Activated naive CD4-positive, alpha-beta T cell treated with anti-CD3 and anti-CD28 coated beads, Interleukin-2, amount 10 ng/mL, durations not matched to agents 7 days and 5 days (primary cell): ENCODE measurements at regions not wholly inside any gene's neighbourhood (a gene's known extent, or its start where the extent isn't known, plus 50 kb on each side); places are given as distances from the start of the nearest gene placed in this dataset.

Source experiments
- CTCF ChIA-PET: fragments of 350-600 bp; sonication (Branson Sonifier 250); formaldehyde crosslinking; loops from one replicate; lab custom pipeline; 2021; ENCODE audit warnings: antibody characterized with exemption; lab: Charles Lee
- DNase-seq: peaks from one replicate; pipeline ENCODE4 v3.0.0-alpha.2; 2020
- H3K27ac Mint-ChIP-seq: one replicate; pipeline ENCODE4 v1.8.0; 2021; ENCODE audit warnings: mild to moderate bottlenecking, moderate library complexity, mixed read lengths
- H3K27me3 Mint-ChIP-seq: one replicate; pipeline ENCODE4 v1.8.0; 2021; ENCODE audit warnings: mild to moderate bottlenecking, mixed read lengths
- H3K36me3 Mint-ChIP-seq: one replicate; pipeline ENCODE4 v1.8.0; 2021; ENCODE audit warnings: mixed read lengths
- H3K4me1 Mint-ChIP-seq: one replicate; pipeline ENCODE4 v1.8.0; 2021; ENCODE audit warnings: mixed read lengths
- H3K4me3 Mint-ChIP-seq: one replicate; pipeline ENCODE4 v1.8.0; 2021; ENCODE audit warnings: mild to moderate bottlenecking, moderate library complexity, mixed read lengths
- H3K9me3 Mint-ChIP-seq: one replicate; pipeline ENCODE4 v1.8.0; 2021; ENCODE audit warnings: mixed read lengths

DNA sequence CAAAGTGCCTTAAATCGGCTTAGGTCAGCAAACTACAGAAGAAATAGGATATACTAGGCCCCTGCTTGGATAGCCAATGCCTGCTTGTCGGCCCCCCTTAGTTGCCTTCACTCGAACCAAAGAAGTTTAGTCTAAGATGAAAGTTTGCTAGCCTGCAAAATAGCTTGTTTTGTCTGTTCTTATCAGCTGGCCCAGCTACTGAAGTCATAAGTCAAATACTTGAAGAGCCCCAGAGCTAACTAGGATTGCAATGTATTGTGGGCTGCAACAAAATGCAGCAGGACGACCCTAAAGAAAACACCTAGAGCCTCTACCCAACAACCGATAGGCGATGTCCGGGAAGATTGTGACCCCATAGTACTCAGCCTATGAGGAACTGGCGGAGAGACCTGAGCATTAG is 183.5 kb upstream of the HS6ST1 start:
- no peak for DNase-seq
- H3K27me3 Mint-ChIP-seq, result peaks cover 15% of the 10 kb centered on the region

DNA sequence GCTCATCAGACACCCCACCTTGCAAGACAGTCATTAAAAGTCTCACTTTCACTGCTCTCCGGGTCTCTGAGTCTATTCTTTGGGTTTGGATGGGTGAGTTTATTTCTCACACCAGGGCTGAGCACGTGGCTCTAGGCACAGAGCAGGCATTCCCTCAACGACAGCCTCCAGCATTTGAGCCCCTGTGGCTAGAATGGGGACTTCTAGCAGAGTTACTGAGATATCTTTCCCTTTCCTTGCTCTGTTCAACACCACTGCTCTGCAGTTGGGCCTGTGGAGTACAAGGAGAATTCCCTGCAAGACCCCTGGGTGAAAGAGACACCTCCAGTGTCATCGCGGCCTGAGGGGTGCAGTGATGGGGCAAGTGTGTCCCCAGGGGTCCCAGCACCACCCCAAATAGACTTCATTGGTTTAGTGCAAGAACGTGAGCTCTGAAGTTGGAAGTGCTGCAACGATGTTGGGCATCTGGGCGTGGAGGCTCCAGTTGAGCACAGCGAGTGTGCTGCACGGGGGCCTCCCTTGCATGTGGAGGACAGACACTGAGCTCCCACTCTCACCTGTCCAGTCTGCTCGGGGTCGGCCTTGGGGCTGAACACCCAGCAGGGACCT is 184.1 kb upstream of the HS6ST1 start:
- CTCF ChIA-PET, result no interaction called here
- Mint-ChIP-seq H3K27ac (no peak overlapping the region), H3K27me3 (peaks cover 15% of the 10 kb centered on the region), H3K4me1 (no peaks in the 10 kb centered on the region), H3K9me3 (no peaks in the 10 kb centered on the region), H3K4me3 (no peak overlapping the region), H3K36me3 (no peaks in the 10 kb centered on the region)
- DNase-seq, result no peak

More for the DNA sequence above, 183.5 kb upstream of the HS6ST1 start:
- Mint-ChIP-seq H3K27ac (no peak overlapping the region), H3K4me1 (no peaks in the 10 kb centered on the region), H3K4me3 (no peak overlapping the region), H3K36me3 (no peaks in the 10 kb centered on the region), H3K9me3 (no peaks in the 10 kb centered on the region)
- CTCF ChIA-PET, result no interaction called here

DNA sequence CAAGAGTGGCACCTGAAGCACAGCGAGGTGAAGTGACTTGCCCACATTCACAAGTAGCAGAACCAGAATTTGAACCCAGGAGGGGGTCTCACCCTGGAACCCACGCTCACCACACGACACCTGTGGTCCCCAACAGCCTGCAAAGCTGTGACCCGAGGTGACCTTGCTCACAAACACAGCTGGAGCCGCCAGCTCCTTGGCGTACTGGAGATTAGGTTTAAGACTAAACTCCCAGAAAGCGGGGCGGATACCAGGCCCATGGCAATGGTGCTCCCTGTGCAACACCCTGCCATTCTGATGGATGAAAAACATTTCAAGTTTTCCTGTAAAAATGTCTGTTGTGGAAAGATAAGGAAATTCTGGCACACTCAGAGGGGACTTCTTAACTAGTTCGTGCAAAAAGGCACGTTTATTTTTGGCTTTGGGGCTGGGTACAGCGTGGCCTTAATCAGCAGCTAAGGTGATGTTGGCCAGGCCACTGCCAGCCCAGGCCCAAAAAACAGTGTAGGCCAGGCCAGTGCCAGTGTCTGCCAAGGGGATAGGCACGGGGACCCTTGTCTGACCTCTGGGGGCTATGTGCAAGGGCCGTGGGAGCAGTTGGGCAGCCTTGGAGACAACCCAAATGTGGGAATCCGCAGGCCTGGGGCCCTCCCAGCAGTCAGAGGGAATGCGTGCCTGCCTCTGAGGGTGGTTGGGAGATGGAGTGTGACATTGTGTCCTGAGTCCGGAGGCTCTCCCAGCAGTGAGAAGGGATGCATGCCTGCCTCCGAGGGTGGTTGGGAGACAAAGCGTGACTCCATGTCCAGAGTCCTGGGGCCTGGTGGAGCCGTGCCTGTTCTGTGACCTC is 185.0 kb upstream of the HS6ST1 start:
- CTCF ChIA-PET, result no interaction called here

DNA sequence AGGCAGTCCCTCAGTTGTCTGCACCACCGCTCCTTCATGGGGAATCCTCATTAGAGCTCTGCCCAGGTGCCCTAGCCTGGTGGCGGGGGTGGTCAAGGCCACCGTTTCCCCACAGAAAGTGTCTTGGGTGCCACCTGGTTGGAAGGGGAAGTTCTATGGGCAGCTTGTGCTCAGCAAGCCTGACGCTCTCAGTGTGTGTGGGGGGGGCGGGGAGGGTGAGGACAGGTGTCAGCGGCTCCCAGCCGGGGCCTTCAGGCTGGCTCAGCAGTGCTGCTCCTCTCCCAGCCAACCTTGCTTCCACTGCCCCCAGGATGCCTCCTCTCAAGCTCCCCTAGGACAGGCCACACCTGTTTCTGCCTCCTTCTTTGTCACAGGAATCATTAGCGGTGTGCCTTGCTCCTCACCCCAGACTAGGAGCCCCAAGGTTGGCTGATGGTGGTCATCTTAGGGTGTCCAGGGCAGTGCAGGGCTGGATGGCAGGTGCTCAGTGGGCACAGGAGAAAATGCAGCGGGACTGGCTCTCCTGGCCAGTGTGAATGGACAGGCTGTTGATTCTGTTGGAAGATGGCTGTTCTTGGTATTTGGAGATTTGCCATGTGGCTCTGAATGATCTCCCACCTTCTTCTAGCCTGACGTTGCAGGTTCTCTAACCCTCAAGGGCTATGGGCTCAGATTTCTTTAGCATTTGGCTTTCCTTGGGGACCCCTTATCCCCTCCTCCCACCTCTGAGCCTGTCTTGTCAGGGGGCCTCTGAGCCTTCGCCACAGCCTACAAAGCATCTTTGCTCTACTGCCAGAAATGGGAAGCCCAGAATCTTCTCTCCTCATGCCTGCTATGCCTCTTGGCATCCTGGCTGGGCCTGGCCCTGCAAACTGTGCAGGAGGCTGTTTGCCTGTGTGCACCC is 185.8 kb upstream of the HS6ST1 start:
- Mint-ChIP-seq H3K27me3 (peaks cover 11% of the 10 kb centered on the region), H3K4me3 (no peak overlapping the region), H3K36me3 (no peaks in the 10 kb centered on the region), H3K27ac (no peak overlapping the region), H3K9me3 (no peaks in the 10 kb centered on the region), H3K4me1 (no peaks in the 10 kb centered on the region)
- CTCF ChIA-PET, result no interaction called here
- no peak for DNase-seq

More for the DNA sequence above, 185.0 kb upstream of the HS6ST1 start:
- Mint-ChIP-seq H3K27ac (no peak overlapping the region), H3K27me3 (peaks cover 15% of the 10 kb centered on the region), H3K4me3 (no peak overlapping the region), H3K9me3 (no peaks in the 10 kb centered on the region), H3K4me1 (no peaks in the 10 kb centered on the region), H3K36me3 (no peaks in the 10 kb centered on the region)
- DNase-seq, result no peak

DNA sequence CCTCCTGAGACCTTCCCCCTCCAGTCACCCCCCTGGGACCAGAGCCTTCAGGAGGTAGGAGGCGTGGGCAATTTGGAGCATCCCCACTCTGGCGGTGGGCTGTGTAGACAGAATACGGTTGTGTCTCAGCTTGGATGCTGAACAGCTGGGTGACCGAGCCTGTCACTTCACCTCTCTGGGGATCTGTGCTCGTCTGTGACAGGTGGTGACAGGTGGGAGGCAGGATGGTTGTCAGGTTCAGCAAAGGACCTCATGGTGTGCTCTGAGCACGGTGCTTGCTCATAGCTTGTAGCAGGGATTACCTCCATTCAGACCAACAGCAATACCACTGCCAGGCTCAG is 186.5 kb upstream of the HS6ST1 start:
- Mint-ChIP-seq H3K4me1 (no peaks in the 10 kb centered on the region), H3K4me3 (no peak overlapping the region), H3K9me3 (no peaks in the 10 kb centered on the region), H3K36me3 (no peaks in the 10 kb centered on the region), H3K27me3 (peaks cover 5% of the 10 kb centered on the region), H3K27ac (no peak overlapping the region)
- no peak for DNase-seq
- CTCF ChIA-PET, result no interaction called here

DNA sequence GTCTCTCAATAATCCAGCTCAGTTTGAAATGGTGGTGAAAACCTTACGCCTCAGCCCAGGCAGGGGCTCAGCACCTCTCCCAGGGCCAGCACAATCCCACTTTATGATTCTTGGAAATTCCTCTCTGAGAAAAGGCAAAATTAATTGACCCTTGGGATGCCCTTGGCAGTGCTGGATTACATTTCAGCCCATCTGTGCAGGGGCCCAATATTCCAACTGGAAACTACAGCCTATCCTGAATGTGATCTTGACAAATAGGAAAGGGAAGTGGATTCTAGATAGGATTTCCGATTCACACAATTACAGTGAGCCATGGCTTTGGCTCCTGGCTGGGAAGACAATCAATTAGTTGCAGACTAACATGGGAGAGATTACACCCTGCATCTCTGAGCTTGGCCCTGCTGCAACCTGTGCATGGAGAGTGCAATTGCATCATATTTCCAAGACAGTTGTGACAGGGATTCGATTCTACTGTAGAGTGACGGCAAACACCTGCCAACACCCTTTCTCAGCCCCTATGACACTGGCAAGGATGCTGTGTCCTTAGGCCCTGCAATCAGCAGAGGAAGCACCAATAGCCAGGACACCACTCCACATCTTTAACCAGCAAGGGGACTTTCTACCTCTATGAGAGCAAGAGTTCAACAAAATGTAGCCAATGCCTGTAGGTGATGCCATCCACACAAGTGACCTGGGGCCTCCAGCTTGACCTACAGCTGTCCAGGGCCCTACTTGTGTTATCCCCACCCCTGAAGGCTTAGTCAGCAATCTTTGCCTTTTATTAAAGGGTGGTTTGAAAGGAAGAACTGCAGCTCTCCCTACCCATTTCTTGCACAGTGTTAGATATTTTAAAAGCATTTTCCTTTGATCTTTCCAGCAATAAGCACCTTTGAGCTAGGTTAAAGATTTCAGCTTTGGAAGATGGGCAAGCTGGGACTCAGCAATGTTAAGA is 187.2 kb upstream of the HS6ST1 start:
- H3K36me3 Mint-ChIP-seq, result no peaks in the 10 kb centered on the region
- CTCF ChIA-PET, result no interaction called here
- peaks cover 4% of the 10 kb centered on the region for H3K27me3 Mint-ChIP-seq
- no peaks in the 10 kb centered on the region for H3K9me3 Mint-ChIP-seq
- no peak for DNase-seq
- H3K4me3 Mint-ChIP-seq, result no peak overlapping the region
- no peaks in the 10 kb centered on the region for H3K4me1 Mint-ChIP-seq
- no peak overlapping the region for H3K27ac Mint-ChIP-seq

GRCh38 chr2:128506534-128506933 is 187.9 kb upstream of the HS6ST1 start:
- no peaks in the 10 kb centered on the region for H3K9me3 Mint-ChIP-seq
- no peak overlapping the region for H3K27ac Mint-ChIP-seq
- H3K36me3 Mint-ChIP-seq, result no peaks in the 10 kb centered on the region
- H3K27me3 Mint-ChIP-seq, result peaks cover 4% of the 10 kb centered on the region
- CTCF ChIA-PET, result no interaction called here
- DNase-seq, result no peak
- H3K4me3 Mint-ChIP-seq, result no peak overlapping the region
- no peaks in the 10 kb centered on the region for H3K4me1 Mint-ChIP-seq

- Mint-ChIP-seq H3K27me3 (peaks cover 4% of the 10 kb centered on the region), H3K27ac (no peak overlapping the region), H3K4me1 (no peaks in the 10 kb centered on the region), H3K9me3 (no peaks in the 10 kb centered on the region), H3K36me3 (no peaks in the 10 kb centered on the region), H3K4me3 (no peak overlapping the region)
- no peak for DNase-seq
- CTCF ChIA-PET, result no interaction called here
Observed at GRCh38 chr2:128510701-128511397, 192.2 kb upstream of the HS6ST1 start.

DNA sequence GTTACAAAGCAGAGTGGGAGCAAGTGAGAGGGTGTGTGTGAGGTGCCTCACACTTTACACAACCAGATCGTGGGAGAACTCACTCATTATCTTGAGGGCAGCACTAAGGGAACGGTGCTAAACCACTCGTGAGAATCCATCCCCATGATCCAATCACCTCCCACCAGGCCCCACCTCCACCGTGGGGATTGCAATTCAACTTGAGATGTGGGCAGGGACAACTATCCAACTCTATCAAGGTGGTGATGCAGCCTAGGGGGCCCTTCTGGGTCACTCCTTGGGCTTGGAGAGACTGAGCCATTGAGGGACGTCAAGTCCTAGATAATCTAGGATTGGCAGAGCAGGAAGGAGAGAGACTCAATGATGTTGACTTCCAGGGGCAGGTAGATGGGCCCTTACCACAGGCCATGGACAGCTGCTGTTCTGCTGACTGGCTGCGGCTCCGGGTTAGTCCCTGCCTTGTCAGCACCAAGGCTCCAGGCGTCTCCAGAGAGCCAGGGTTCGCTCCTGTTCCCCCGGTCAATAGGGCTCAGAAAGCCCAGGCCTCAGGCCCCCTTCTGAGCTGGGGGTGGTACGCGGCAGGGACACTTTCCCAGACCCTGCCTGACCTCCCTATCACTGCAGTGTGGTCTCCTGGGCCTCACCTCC is 193.2 kb upstream of the HS6ST1 start:
- Mint-ChIP-seq H3K9me3 (no peaks in the 10 kb centered on the region), H3K4me3 (no peak overlapping the region), H3K27ac (no peak overlapping the region), H3K36me3 (no peaks in the 10 kb centered on the region), H3K27me3 (peaks cover 2% of the 10 kb centered on the region), H3K4me1 (no peaks in the 10 kb centered on the region)
- no peak for DNase-seq
- CTCF ChIA-PET, result no interaction called here

DNA sequence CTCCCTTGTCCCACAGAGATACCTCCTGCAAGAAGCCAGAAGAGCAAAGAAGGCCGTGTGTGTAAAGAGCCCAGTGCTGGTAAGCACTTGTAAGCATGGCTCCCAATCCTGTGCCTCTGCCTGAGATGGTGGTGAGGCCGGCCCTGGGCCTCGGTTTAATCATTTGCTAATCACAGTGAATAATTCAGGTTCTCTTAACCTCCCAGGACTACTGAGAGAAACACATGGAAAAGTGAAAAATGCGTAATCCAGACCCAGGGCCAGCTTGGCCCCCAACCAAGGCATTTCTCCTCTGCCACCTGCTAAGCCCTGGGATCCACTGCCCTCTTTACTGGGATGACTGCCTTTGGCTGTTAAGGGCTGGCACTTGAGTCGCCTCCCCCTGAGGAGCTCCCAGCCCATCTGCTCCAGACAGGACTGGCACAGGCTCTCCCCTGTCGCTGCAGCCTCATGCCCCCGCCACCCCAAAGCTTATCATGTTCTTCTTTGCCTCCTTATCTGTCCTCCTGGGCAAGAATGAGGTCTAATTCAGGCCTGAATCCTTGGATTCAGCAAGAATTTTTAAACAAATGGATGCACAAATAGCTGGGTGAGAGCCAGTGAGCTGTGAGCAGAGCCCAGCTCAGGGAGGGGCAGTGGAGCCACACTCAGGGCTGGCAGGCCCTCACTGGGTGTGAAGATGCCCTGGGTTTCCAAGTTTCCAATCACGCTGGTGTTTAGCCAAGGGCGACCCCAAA is 193.9 kb upstream of the HS6ST1 start:
- H3K9me3 Mint-ChIP-seq, result no peaks in the 10 kb centered on the region
- no peaks in the 10 kb centered on the region for H3K4me1 Mint-ChIP-seq
- H3K27me3 Mint-ChIP-seq, result no peaks in the 10 kb centered on the region
- H3K27ac Mint-ChIP-seq, result no peak overlapping the region
- CTCF ChIA-PET, result no interaction called here
- no peak for DNase-seq
- no peaks in the 10 kb centered on the region for H3K36me3 Mint-ChIP-seq
- H3K4me3 Mint-ChIP-seq, result no peak overlapping the region

- Mint-ChIP-seq H3K4me1 (no peaks in the 10 kb centered on the region), H3K36me3 (no peaks in the 10 kb centered on the region), H3K27ac (no peak overlapping the region), H3K9me3 (no peaks in the 10 kb centered on the region), H3K4me3 (no peak overlapping the region), H3K27me3 (no peaks in the 10 kb centered on the region)
- DNase-seq, result no peak
- CTCF ChIA-PET, result no interaction called here
Observed at GRCh38 chr2:128513116-128513960, 194.7 kb upstream of the HS6ST1 start.

DNA sequence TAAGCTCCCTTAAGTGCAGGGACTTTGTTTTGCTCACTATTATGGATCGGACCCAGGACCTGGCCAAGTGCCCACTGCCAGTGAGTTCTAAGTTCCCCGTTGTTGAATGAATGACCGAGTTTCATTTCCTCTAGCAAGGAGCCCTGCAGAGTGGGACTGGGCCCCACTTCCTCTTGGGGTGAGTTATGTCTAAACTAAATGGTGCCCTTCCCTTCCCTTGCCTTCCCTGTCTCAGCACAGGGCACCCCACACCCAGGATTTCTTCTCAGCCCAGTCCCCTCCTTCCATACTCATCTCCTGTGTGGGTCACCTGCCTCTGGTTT is 195.3 kb upstream of the HS6ST1 start:
- Mint-ChIP-seq H3K27ac (no peak overlapping the region), H3K4me1 (no peaks in the 10 kb centered on the region), H3K36me3 (no peaks in the 10 kb centered on the region), H3K4me3 (no peak overlapping the region), H3K27me3 (no peaks in the 10 kb centered on the region), H3K9me3 (no peaks in the 10 kb centered on the region)
- CTCF ChIA-PET, result no interaction called here
- no peak for DNase-seq
